ENCODE measurements at regions not wholly inside any gene's neighbourhood (a gene's known extent, or its start where the extent isn't known, plus 50 kb on each side); places are given as distances from the start of the nearest gene placed in this dataset.

GRCh38 chr3:117434661-117435412 lies 725.3 kb downstream of the TUSC7 start:
- TF ChIP-seq, protein P1, sequence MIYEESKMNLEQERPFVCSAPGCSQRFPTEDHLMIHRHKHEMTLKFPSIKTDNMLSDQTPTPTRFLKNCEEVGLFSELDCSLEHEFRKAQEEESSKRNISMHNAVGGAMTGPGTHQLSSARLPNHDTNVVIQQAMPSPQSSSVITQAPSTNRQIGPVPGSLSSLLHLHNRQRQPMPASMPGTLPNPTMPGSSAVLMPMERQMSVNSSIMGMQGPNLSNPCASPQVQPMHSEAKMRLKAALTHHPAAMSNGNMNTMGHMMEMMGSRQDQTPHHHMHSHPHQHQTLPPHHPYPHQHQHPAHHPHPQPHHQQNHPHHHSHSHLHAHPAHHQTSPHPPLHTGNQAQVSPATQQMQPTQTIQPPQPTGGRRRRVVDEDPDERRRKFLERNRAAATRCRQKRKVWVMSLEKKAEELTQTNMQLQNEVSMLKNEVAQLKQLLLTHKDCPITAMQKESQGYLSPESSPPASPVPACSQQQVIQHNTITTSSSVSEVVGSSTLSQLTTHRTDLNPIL (CRISPR knock-in tag; IDR thresholded peaks at IDR 0.05; ENCODE audit: low read depth) = no peak
- TF ChIP-seq TSHZ2 (CRISPR knock-in tag; IDR thresholded peaks at IDR 0.05) = no peak
- no peak for TF ChIP-seq CSDC2 (CRISPR knock-in tag; IDR thresholded peaks at IDR 0.05)
- no peak for TF ChIP-seq PPARA (CRISPR knock-in tag; IDR thresholded peaks at IDR 0.05; ENCODE audit: borderline replicate concordance)
- TF ChIP-seq, protein P2, sequence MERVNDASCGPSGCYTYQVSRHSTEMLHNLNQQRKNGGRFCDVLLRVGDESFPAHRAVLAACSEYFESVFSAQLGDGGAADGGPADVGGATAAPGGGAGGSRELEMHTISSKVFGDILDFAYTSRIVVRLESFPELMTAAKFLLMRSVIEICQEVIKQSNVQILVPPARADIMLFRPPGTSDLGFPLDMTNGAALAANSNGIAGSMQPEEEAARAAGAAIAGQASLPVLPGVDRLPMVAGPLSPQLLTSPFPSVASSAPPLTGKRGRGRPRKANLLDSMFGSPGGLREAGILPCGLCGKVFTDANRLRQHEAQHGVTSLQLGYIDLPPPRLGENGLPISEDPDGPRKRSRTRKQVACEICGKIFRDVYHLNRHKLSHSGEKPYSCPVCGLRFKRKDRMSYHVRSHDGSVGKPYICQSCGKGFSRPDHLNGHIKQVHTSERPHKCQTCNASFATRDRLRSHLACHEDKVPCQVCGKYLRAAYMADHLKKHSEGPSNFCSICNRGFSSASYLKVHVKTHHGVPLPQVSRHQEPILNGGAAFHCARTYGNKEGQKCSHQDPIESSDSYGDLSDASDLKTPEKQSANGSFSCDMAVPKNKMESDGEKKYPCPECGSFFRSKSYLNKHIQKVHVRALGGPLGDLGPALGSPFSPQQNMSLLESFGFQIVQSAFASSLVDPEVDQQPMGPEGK (CRISPR knock-in tag; IDR thresholded peaks at IDR 0.05; ENCODE audit: borderline replicate concordance) = no peak
- TF ChIP-seq, protein P3, sequence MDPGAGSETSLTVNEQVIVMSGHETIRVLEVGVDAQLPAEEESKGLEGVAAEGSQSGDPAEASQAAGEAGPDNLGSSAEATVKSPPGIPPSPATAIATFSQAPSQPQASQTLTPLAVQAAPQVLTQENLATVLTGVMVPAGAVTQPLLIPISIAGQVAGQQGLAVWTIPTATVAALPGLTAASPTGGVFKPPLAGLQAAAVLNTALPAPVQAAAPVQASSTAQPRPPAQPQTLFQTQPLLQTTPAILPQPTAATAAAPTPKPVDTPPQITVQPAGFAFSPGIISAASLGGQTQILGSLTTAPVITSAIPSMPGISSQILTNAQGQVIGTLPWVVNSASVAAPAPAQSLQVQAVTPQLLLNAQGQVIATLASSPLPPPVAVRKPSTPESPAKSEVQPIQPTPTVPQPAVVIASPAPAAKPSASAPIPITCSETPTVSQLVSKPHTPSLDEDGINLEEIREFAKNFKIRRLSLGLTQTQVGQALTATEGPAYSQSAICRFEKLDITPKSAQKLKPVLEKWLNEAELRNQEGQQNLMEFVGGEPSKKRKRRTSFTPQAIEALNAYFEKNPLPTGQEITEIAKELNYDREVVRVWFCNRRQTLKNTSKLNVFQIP (CRISPR knock-in tag; IDR thresholded peaks at IDR 0.05; ENCODE audit: borderline replicate concordance, low read depth) = no peak
- TF ChIP-seq OSR1 (CRISPR knock-in tag; IDR thresholded peaks at IDR 0.05) = no peak
- TF ChIP-seq ZNF70 (CRISPR knock-in tag; IDR thresholded peaks at IDR 0.05) = no peak
- TF ChIP-seq BACH2 (CRISPR knock-in tag; IDR thresholded peaks at IDR 0.05; ENCODE audit: borderline replicate concordance) = no peak
- TF ChIP-seq ZFP3 (CRISPR knock-in tag; IDR thresholded peaks at IDR 0.05) = no peak
- TF ChIP-seq ISL1 (CRISPR knock-in tag; IDR thresholded peaks at IDR 0.05) = no peak
- no peak for TF ChIP-seq RARB (CRISPR knock-in tag; IDR thresholded peaks at IDR 0.05)
- TF ChIP-seq ARNTL (CRISPR knock-in tag; IDR thresholded peaks at IDR 0.05; ENCODE audit: borderline replicate concordance, low read depth) = no peak
- no peak for TF ChIP-seq ZFP30 (CRISPR knock-in tag; IDR thresholded peaks at IDR 0.05)

Measured in SK-N-SH treated with all-trans-retinoic acid at 6 μM for 48 hours (cell line).